ENCODE measurements at regions not wholly inside any gene's neighbourhood (a gene's known extent, or its start where the extent isn't known, plus 50 kb on each side); places are given as distances from the start of the nearest gene placed in this dataset.
"Not testable (repeated sequence)": the region's sequence is repeated elsewhere in the genome, so short reads cannot be mapped to it uniquely, and the experiment has no call there.

DNA sequence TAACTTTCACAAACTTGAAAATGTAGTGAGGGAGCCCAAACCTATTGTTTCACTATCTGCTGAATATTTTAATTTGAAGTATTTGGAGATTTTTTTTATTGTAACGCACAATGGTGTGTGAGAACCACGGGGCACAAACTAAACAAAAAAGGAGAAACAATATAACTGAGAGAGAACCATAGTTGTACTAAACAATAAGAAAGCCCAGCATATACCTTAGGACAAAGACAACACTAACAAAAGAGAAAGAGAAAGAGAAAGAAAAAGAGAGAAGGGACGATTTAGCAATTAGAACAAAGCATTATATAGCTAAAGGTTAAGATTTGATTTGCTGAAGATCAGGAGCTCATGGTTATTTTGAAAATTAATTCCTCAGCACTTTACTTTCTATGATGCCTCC is 906.0 kb upstream of the NXPH2 start:
- DNase-seq (ENCODE audit: low read depth, low spot score): no peak
- no peak overlapping the region for H3K4me3 ChIP-seq
- H3K9ac ChIP-seq (ENCODE audit: insufficient read length): no peak overlapping the region
- H3K9me3 ChIP-seq (ENCODE audit: low read depth, low read length): no peaks in the 10 kb centered on the region
- TF ChIP-seq POLR2AphosphoS5 (IDR thresholded peaks at IDR 0.05; ENCODE audit: borderline replicate concordance, low read depth, low read length) (no peak), FOXP2 (optimal IDR thresholded peaks at IDR 0.05; ENCODE audit: control extremely low read depth, extremely low read length, insufficient read depth) (no peak), EZH2 (IDR thresholded peaks at IDR 0.05) (no peak)
- H3K36me3 ChIP-seq (ENCODE audit: insufficient read depth, low read length): no peaks in the 10 kb centered on the region
- no peak overlapping the region for H3K27ac ChIP-seq

DNA sequence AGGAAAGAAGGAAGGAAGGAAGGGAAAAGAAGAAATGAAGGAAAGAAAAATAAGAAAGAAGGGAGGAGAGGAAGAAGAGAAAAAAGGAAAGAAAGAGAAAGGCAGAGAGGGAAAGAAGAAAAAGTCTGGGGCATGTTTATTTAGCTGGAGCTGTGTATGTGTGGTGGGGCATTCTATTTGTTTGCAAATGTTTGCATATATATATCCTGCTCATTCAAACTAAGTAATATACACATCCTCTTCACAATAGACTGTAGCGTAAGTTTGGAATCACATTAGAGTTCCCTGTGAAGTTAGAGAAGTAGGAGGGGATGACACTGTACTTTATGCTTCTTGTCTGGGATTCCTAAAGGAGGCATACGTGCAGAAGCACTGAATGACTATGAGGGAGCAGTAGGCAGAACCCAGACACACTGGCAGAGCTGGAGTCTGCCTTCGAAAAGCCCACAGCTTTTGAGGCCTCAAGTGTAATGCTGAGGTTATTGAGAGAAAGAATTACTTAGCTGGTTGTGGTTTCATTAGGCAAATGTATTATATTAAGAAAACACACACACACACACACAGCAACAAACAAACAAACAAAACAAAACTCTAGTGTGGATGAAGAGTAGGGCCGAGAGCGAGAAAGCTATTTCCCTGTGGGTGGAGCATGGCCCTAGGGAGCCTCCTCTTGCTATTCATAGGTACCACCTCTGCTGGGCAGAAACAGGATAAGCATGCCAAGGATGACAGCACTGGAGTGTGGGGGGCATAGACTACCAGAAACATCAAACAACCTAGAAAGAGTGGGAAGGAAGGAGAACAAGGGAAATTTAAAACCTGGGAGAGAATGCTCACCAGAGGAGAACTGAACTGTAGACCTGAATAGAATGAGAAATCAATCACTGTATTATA is 905.1 kb upstream of the NXPH2 start:
- H3K27ac ChIP-seq: no peak overlapping the region
- no peak for DNase-seq (ENCODE audit: low read depth, low spot score)
- H3K4me3 ChIP-seq: no peak overlapping the region
- no peak for TF ChIP-seq FOXP2 (optimal IDR thresholded peaks at IDR 0.05; ENCODE audit: control extremely low read depth, extremely low read length, insufficient read depth)
- TF ChIP-seq EZH2 (IDR thresholded peaks at IDR 0.05): no peak
- TF ChIP-seq POLR2AphosphoS5 (IDR thresholded peaks at IDR 0.05; ENCODE audit: borderline replicate concordance, low read depth, low read length): no peak
- no peaks in the 10 kb centered on the region for H3K36me3 ChIP-seq (ENCODE audit: insufficient read depth, low read length)
- H3K9ac ChIP-seq (ENCODE audit: insufficient read length): no peak overlapping the region
- no peaks in the 10 kb centered on the region for H3K9me3 ChIP-seq (ENCODE audit: low read depth, low read length)

DNA sequence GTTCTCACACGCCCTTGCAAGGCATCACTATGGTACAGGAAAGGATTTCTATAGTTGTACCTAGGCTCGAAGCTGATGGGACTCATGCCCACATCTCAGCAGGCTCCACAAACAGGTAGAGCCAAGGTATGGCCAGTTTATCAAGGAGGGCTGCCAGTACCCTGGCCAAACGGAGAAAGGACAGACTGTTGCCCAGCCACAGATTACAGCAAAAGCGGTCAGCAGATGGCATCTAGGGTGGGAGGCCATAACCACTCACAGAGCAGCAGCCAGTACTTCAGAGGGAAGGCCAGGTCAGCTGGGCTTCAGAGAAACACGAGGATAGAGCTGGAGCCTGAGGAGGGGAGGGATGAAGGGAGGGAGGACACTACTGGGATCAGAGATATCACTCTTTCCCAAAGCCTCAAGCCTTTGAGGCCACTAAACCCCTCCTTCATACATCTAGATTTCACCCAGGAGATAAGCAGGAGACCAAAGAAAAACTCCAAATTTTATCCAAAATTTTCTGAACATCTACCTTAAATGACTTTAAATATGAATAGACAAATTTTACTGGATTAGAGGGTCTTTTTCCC is 904.2 kb upstream of the NXPH2 start:
- H3K27ac ChIP-seq: no peak overlapping the region
- TF ChIP-seq FOXP2 (optimal IDR thresholded peaks at IDR 0.05; ENCODE audit: control extremely low read depth, extremely low read length, insufficient read depth) (no peak), POLR2AphosphoS5 (IDR thresholded peaks at IDR 0.05; ENCODE audit: borderline replicate concordance, low read depth, low read length) (no peak), EZH2 (IDR thresholded peaks at IDR 0.05) (no peak)
- no peak overlapping the region for H3K9ac ChIP-seq (ENCODE audit: insufficient read length)
- no peak for DNase-seq (ENCODE audit: low read depth, low spot score)
- H3K4me3 ChIP-seq: no peak overlapping the region
- no peaks in the 10 kb centered on the region for H3K36me3 ChIP-seq (ENCODE audit: insufficient read depth, low read length)
- H3K9me3 ChIP-seq (ENCODE audit: low read depth, low read length): no peaks in the 10 kb centered on the region

DNA sequence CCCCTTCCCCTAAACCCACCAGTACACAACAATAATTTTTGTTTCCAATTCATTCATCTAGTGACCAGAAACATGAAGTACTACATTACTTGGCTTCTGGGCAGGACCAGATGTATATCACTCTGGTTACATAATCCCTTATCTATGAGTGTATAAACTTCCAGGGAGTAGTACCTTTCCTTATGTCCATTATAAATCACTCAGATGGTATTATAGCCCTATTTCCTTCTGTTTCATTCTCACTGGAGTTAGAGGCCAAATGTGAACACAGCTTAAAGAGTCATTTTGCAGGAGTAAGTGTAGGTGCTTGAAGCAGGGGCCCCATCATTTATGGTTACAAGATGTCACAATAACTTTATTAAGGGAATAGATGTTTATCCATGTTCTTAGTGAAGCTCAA is 894.4 kb upstream of the NXPH2 start:
- no peak overlapping the region for H3K27ac ChIP-seq
- H3K9me3 ChIP-seq (ENCODE audit: low read depth, low read length): no peaks in the 10 kb centered on the region
- H3K4me3 ChIP-seq: no peak overlapping the region
- no peak for DNase-seq (ENCODE audit: low read depth, low spot score)
- no peak overlapping the region for H3K9ac ChIP-seq (ENCODE audit: insufficient read length)
- H3K36me3 ChIP-seq (ENCODE audit: insufficient read depth, low read length): no peaks in the 10 kb centered on the region
- TF ChIP-seq POLR2AphosphoS5 (IDR thresholded peaks at IDR 0.05; ENCODE audit: borderline replicate concordance, low read depth, low read length): no peak
- TF ChIP-seq EZH2 (IDR thresholded peaks at IDR 0.05): no peak
- no peak for TF ChIP-seq FOXP2 (optimal IDR thresholded peaks at IDR 0.05; ENCODE audit: control extremely low read depth, extremely low read length, insufficient read depth)

DNA sequence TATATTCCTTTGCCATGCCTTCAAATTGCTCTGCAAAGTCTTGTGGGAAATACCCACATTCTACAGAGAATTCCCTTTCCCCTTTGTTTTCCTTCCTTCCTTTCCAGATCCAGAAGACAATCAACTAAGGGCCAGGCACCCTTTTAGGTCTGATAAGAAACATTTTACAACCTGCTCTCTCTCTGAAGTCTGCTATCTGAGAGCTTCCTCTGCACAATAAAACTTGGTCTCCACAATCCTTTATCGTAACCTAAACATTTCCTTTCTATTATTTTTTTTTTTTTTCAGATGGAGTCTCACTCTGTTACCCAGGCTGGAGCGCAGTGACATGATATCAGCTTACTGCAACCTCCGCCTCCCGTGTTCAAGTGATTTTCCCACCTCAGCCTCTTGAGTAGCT is 893.3 kb upstream of the NXPH2 start:
- not testable (repeated sequence) for DNase-seq (ENCODE audit: low read depth, low spot score); H3K27ac ChIP-seq; H3K9me3 ChIP-seq (ENCODE audit: low read depth, low read length)

DNA sequence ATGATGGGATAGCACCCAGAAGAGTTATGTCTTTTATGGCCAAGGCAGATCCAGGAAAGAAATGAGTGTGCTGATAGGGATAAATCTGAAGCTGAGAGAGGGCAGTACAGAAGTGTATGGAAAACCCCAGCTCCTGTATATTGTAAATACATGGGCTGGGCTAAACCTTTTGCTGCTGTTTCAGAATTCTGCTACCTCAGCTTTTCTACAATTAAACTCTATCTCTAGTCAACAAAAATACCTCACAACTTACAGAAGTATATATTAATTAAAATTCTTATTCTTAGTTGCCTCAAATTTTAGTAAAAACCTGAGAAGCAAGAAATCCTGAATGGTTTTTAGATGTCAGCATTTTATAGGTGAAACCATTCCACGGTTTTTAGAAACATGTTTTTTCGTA is 889.5 kb upstream of the NXPH2 start:
- Histone ChIP-seq H3K4me3 (no peak overlapping the region), H3K36me3 (ENCODE audit: insufficient read depth, low read length) (no peaks in the 10 kb centered on the region), H3K27ac (no peak overlapping the region), H3K9ac (ENCODE audit: insufficient read length) (no peak overlapping the region), H3K9me3 (ENCODE audit: low read depth, low read length) (no peaks in the 10 kb centered on the region)
- no peak for DNase-seq (ENCODE audit: low read depth, low spot score)
- TF ChIP-seq POLR2AphosphoS5 (IDR thresholded peaks at IDR 0.05; ENCODE audit: borderline replicate concordance, low read depth, low read length) (no peak), FOXP2 (optimal IDR thresholded peaks at IDR 0.05; ENCODE audit: control extremely low read depth, extremely low read length, insufficient read depth) (no peak), EZH2 (IDR thresholded peaks at IDR 0.05) (no peak)

More for the DNA sequence above, 893.3 kb upstream of the NXPH2 start:
- not testable (repeated sequence) for H3K9ac ChIP-seq (ENCODE audit: insufficient read length); H3K4me3 ChIP-seq; H3K36me3 ChIP-seq (ENCODE audit: insufficient read depth, low read length)

DNA sequence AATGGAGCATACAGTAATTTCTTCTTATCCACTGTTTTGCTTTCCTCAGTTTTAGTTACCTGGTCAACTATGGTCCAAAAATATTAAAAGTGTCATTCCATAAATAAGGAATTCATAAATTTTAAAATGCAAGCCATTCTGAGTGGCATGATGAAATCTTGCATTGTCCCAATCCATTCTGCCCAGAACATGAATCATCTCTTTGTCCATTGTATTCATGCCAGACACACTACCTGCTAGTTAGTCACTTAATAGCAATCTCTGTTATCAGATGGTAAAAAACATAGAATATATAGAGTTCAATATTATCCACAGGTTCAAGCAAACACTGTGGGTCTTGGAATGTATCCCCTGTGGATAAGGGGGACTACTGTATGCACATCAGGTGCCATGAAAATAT is 872.2 kb upstream of the NXPH2 start:
- DNase-seq (ENCODE audit: low read depth, low spot score): no peak
- H3K9ac ChIP-seq (ENCODE audit: insufficient read length): no peak overlapping the region
- no peaks in the 10 kb centered on the region for H3K36me3 ChIP-seq (ENCODE audit: insufficient read depth, low read length)
- no peaks in the 10 kb centered on the region for H3K9me3 ChIP-seq (ENCODE audit: low read depth, low read length)
- H3K27ac ChIP-seq: no peak overlapping the region
- no peak for TF ChIP-seq FOXP2 (optimal IDR thresholded peaks at IDR 0.05; ENCODE audit: control extremely low read depth, extremely low read length, insufficient read depth)
- no peak overlapping the region for H3K4me3 ChIP-seq

DNA sequence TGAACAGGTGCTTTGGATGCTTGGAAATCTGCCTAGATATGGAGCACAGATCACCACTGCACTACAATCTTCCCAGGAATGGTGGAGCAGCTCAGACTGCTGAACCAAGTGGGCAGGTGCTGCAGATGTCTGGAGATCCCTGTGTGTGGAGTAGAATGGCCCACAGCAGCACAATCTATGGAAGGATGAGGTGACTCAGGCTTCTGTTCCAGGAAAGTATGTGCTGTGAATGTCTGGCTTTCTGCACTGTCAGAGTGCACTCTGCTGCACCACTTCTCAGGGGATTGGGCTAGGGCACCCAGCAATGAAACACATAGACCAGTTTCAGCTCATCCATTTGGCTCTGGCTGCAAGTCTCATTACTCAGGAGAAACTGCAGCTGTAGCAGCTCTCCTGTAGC is 865.4 kb upstream of the NXPH2 start:
- DNase-seq (ENCODE audit: low read depth, low spot score): no peak
- Histone ChIP-seq H3K27ac (no peak overlapping the region), H3K9ac (ENCODE audit: insufficient read length) (no peak overlapping the region), H3K36me3 (ENCODE audit: insufficient read depth, low read length) (no peaks in the 10 kb centered on the region), H3K4me3 (no peak overlapping the region), H3K9me3 (ENCODE audit: low read depth, low read length) (no peaks in the 10 kb centered on the region)
- no peak for TF ChIP-seq POLR2AphosphoS5 (IDR thresholded peaks at IDR 0.05; ENCODE audit: borderline replicate concordance, low read depth, low read length)
- TF ChIP-seq FOXP2 (optimal IDR thresholded peaks at IDR 0.05; ENCODE audit: control extremely low read depth, extremely low read length, insufficient read depth): no peak
- no peak for TF ChIP-seq EZH2 (IDR thresholded peaks at IDR 0.05)

DNA sequence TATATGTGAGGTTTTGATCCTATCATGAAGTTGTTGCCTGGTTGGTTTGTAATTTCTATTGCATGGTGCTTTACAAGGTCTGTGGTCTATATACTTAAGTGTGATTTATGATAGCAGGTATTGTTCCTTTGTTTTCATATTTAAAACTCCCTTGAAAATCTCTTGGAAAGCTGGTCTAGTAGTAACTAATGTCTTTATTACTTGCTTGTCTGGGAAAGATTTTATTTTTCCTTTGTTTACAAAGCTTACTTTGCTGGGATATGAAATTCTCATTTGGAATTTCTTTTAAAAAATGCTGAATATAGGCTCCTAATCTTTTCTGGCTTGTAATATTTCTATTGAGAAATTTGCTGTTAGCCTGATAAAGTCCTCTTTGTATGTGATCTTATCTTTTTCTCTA is 862.9 kb upstream of the NXPH2 start:
- TF ChIP-seq FOXP2 (optimal IDR thresholded peaks at IDR 0.05; ENCODE audit: control extremely low read depth, extremely low read length, insufficient read depth) (no peak), EZH2 (IDR thresholded peaks at IDR 0.05) (no peak), POLR2AphosphoS5 (IDR thresholded peaks at IDR 0.05; ENCODE audit: borderline replicate concordance, low read depth, low read length) (no peak)
- no peak overlapping the region for H3K27ac ChIP-seq

More for the DNA sequence above, 862.9 kb upstream of the NXPH2 start:
- Histone ChIP-seq H3K9ac (ENCODE audit: insufficient read length) (no peak overlapping the region), H3K4me3 (no peak overlapping the region), H3K36me3 (ENCODE audit: insufficient read depth, low read length) (no peaks in the 10 kb centered on the region), H3K9me3 (ENCODE audit: low read depth, low read length) (no peaks in the 10 kb centered on the region)
- DNase-seq (ENCODE audit: low read depth, low spot score): no peak
